A549 (cell line): ENCODE measurements at regions not wholly inside any gene's neighbourhood (a gene's known extent, or its start where the extent isn't known, plus 50 kb on each side); places are given as distances from the start of the nearest gene placed in this dataset.

Experiments
- ATAC-seq, 2 experiments: fragments of 200-7000 bp in 1 of 2; fragments of >200 bp in 1 of 2; cut with Nextera tagmentation in 1 of 2; cut with Tn5 transposase in 1 of 2; 3 replicates each; pipeline versions ENCODE4 v1.8.0 to v1.9.1; 2018 to 2020; ENCODE audit warnings: mild to moderate bottlenecking in 1 of 2, moderate library complexity in 1 of 2
- CTCF ChIA-PET: fragments of 300-600 bp; sonication (Branson Sonifier 250); formaldehyde crosslinking; extraction: SDS; loops from one replicate; lab custom pipeline; 2021; ENCODE audit warnings: antibody characterized with exemption, inconsistent platforms; lab: Yijun Ruan, JAX
- POLR2A ChIA-PET: fragments of 350-600 bp; formaldehyde crosslinking; extraction: SDS; loops from one replicate; lab custom pipeline; 2021; ENCODE audit warnings: antibody characterized with exemption, inconsistent platforms; lab: Yijun Ruan, JAX
- DNase-seq, 2 experiments: peaks; one replicate each; pipeline versions ENCODE4 v3.0.0 to v3.0.0-alpha.2; 2011 to 2016; ENCODE audit warnings: low read depth in 1 of 2, low spot score in 1 of 2
- FAIRE-seq: peaks from 2 replicates; lab custom pipeline; 2011; peaks lifted over from hg19 to GRCh38; lab: Jason Lieb, UNC
- H3K27ac ChIP-seq, 2 experiments: fragments of >200 bp; sonication (Bioruptor Twin); formaldehyde crosslinking; 3 replicates each; pipeline ENCODE4 v1.5.1; 2016 to 2017
- H3K4me1 ChIP-seq: fragments of >200 bp; sonication (Bioruptor Twin); formaldehyde crosslinking; 3 replicates; pipeline ENCODE4 v1.6.1; 2016
- H3K4me2 ChIP-seq: fragments of >200 bp; sonication (Bioruptor Twin); formaldehyde crosslinking; 3 replicates; pipeline ENCODE4 v1.6.1; 2016
- H3K4me3 ChIP-seq: fragments of >200 bp; sonication (Bioruptor Twin); formaldehyde crosslinking; 3 replicates; pipeline ENCODE4 v1.5.1; 2016
- H3K9me3 ChIP-seq: fragments of >200 bp; sonication (Bioruptor Twin); formaldehyde crosslinking; 3 replicates; pipeline ENCODE4 v1.6.1; 2016
- BHLHE40 ChIP-seq: IDR thresholded peaks from 2 replicates; pipeline ENCODE4 v1.6.1; 2012; ENCODE audit warnings: low read depth, low read length, inconsistent platforms
- CBX8 ChIP-seq: fragments of 200-600 bp; sonication (generic); IDR thresholded peaks from 2 replicates; pipeline ENCODE4 v1.6.1; 2016
- CEBPB ChIP-seq, 2 experiments: fragments of >200 bp in 1 of 2; sonication (Bioruptor Twin) in 1 of 2; formaldehyde crosslinking in 1 of 2; IDR thresholded peaks; 2 replicates each; pipeline ENCODE4 v1.6.1; 2012 to 2016
- CHD4 ChIP-seq: fragments of 200-600 bp; sonication (generic); IDR thresholded peaks from 2 replicates; pipeline ENCODE4 v1.6.1; 2016; ENCODE audit warnings: antibody characterized with exemption, mild to moderate bottlenecking, borderline replicate concordance
- E2F6 ChIP-seq: IDR thresholded peaks from 2 replicates; pipeline ENCODE4 v1.6.1; 2012; ENCODE audit warnings: low read depth, borderline replicate concordance
- EHF ChIP-seq: fragments of 250-450 bp; sonication (Bioruptor Pico); IDR thresholded peaks from 2 replicates; pipeline ENCODE4 v1.5.0; 2020; ENCODE audit warnings: mild to moderate bottlenecking
- ESRRA ChIP-seq: fragments of 150-350 bp; IDR thresholded peaks from 2 replicates; pipeline ENCODE4 v1.6.1; 2014; ENCODE audit warnings: mild to moderate bottlenecking, low read length, borderline replicate concordance
- HOXA7 ChIP-seq: fragments of 250-450 bp; sonication (Bioruptor Pico); IDR thresholded peaks from 2 replicates; pipeline ENCODE4 v1.5.0; 2020; ENCODE audit warnings: mild to moderate bottlenecking, moderate library complexity
- MAFK ChIP-seq: fragments of 450-650 bp; IDR thresholded peaks from 2 replicates; pipeline ENCODE4 v1.6.1; 2014; ENCODE audit not compliant: partially characterized antibody
- MAX ChIP-seq: IDR thresholded peaks from 2 replicates; pipeline ENCODE4 v1.6.1; 2012
- MAZ ChIP-seq: fragments of 150-350 bp; IDR thresholded peaks from 2 replicates; pipeline ENCODE4 v1.6.1; 2014; ENCODE audit warnings: antibody characterized with exemption, low read depth, low read length, borderline replicate concordance
- MYC ChIP-seq: IDR thresholded peaks from 2 replicates; pipeline ENCODE4 v1.6.1; 2012; ENCODE audit warnings: mild to moderate bottlenecking, inconsistent platforms, low read length, improper control_type of control experiment, borderline replicate concordance
- NPAS2 ChIP-seq: fragments of 250-450 bp; sonication (Bioruptor Pico); IDR thresholded peaks from 2 replicates; pipeline ENCODE4 v1.8.0; 2022; ENCODE audit warnings: mild to moderate bottlenecking, moderate library complexity, borderline replicate concordance
- RCOR1 ChIP-seq: fragments of 150-350 bp; IDR thresholded peaks from 2 replicates; pipeline ENCODE4 v1.6.1; 2014; ENCODE audit warnings: antibody characterized with exemption, low read length, low read depth
- RNF2 ChIP-seq: fragments of 200-600 bp; sonication (generic); IDR thresholded peaks from 2 replicates; pipeline ENCODE4 v1.6.1; 2016; ENCODE audit warnings: low read depth, mild to moderate bottlenecking, antibody characterized with exemption, moderate library complexity, borderline replicate concordance
- TP53 ChIP-seq: fragments of 250-450 bp; sonication (Bioruptor Pico); IDR thresholded peaks from 2 replicates; pipeline ENCODE4 v1.5.0; 2021; ENCODE audit warnings: mild to moderate bottlenecking, moderate library complexity
- ZFP36 ChIP-seq: fragments of 450-650 bp; IDR thresholded peaks from 2 replicates; pipeline ENCODE4 v1.6.1; 2014; ENCODE audit warnings: borderline replicate concordance; ENCODE audit not compliant: partially characterized antibody
- WGBS: methylation state at CpG from one replicate; pipeline ENCODE4 v1.1.6; 2017; ENCODE audit errors: missing lambda C conversion rate; 5-methylcytosine and 5-hydroxymethylcytosine counted together
- TF ChIP-seq, protein P1 (sequence below): IDR thresholded peaks from 2 replicates; pipeline ENCODE4 v1.6.1; 2012
- TF ChIP-seq, protein P2 (sequence below): fragments of 250-450 bp; sonication (Bioruptor Pico); IDR thresholded peaks from 2 replicates; pipeline ENCODE4 v1.5.0; 2020; ENCODE audit warnings: low read depth, mild to moderate bottlenecking, moderate library complexity

DNA sequence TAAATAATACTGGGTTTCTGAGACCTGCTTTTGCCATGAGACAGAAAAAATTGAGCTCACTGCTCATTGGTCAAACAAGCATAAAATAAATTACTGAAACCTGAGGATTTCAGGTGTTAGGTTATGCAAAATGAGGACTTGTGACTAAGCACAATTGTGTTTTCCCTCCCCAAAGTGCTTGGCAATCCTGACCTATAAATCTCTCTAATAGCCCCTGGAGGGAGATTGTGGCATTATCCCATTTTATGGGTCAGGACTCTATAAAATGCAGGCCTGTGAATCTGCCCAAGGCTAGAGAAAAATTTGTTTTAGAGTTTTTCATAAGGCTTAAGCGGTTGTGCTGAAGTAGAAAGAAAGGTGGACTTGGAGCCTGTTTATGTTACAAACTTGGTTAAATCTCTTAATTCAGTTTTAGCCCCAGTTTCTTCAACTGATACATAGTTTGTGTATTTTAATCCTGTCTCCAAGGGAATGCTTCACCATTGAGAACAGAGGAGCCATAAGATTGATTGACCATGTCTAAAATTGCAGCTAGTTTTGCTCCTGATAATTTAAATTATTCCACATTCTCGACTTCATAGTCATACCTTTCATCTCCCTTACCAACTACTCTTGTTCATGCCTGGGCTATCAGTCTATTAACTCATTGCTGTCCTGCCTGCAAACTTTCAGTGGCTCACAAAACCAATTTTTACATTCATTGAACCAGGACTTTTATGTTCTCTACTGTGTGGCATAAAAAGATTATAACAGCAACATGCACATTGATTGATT, 63.6 kb upstream of the LRRC4C start:
- Histone ChIP-seq H3K4me2 (no peak overlapping the region), H3K9me3 (no peaks in the 10 kb centered on the region), H3K4me1 (no peaks in the 10 kb centered on the region), H3K4me3 (no peak overlapping the region), H3K27ac (no peak overlapping the region)
- ChIA-PET CTCF (no interaction called here), POLR2A (no interaction called here)
- DNase-seq (no peak), ATAC-seq (no peak), FAIRE-seq (no peak)
- WGBS = 3% methylated on average over 2 of the region's 2 CpGs
- no peak for TF ChIP-seq RNF2
- TF ChIP-seq NPAS2 (CRISPR knock-in tag) = no peak
- no peak for TF ChIP-seq MAX
- TF ChIP-seq CEBPB (IDR thresholded peaks at IDR 0.05) = no peak
- TF ChIP-seq HOXA7 (CRISPR knock-in tag) = no peak
- no peak for TF ChIP-seq TP53 (CRISPR knock-in tag)
- TF ChIP-seq EHF (CRISPR knock-in tag) = no peak
- TF ChIP-seq E2F6 = no peak
- no peak for TF ChIP-seq CBX8
- TF ChIP-seq MAZ = no peak
- TF ChIP-seq ZFP36 = no peak
- no peak for TF ChIP-seq CHD4
- no peak for TF ChIP-seq ESRRA
- no peak for TF ChIP-seq BHLHE40
- TF ChIP-seq, protein P1, sequence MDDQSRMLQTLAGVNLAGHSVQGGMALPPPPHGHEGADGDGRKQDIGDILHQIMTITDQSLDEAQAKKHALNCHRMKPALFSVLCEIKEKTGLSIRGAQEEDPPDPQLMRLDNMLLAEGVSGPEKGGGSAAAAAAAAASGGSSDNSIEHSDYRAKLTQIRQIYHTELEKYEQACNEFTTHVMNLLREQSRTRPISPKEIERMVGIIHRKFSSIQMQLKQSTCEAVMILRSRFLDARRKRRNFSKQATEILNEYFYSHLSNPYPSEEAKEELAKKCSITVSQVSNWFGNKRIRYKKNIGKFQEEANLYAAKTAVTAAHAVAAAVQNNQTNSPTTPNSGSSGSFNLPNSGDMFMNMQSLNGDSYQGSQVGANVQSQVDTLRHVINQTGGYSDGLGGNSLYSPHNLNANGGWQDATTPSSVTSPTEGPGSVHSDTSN = no peak
- no peak for TF ChIP-seq MAFK

- no peak overlapping the region for H3K4me2 ChIP-seq
- TF ChIP-seq MAFK (peak; percentile 82), RCOR1 (no peak), CHD4 (no peak)
- TF ChIP-seq, protein P2, sequence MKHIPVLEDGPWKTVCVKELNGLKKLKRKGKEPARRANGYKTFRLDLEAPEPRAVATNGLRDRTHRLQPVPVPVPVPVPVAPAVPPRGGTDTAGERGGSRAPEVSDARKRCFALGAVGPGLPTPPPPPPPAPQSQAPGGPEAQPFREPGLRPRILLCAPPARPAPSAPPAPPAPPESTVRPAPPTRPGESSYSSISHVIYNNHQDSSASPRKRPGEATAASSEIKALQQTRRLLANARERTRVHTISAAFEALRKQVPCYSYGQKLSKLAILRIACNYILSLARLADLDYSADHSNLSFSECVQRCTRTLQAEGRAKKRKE (CRISPR knock-in tag) = no peak
- FAIRE-seq (no peak), DNase-seq (no peak), ATAC-seq (no peak)
- ChIA-PET CTCF (no interaction called here), POLR2A (no interaction called here)
- H3K4me3 ChIP-seq = no peak overlapping the region
- H3K9me3 ChIP-seq = no peaks in the 10 kb centered on the region
- no peaks in the 10 kb centered on the region for H3K4me1 ChIP-seq
- H3K27ac ChIP-seq = no peak overlapping the region
- WGBS = 16% methylated on average over 3 of the region's 3 CpGs
Measured at GRCh38 chr11:41527530-41527929, 68.1 kb upstream of the LRRC4C start.

- 38% methylated on average over 7 of the region's 7 CpGs for WGBS
- no peak for DNase-seq
Measured at GRCh38 chr11:41532413-41532812, 73.0 kb upstream of the LRRC4C start.

More at GRCh38 chr11:41532413-41532812, 73.0 kb upstream of the LRRC4C start:
- TF ChIP-seq MYC = no peak
- ATAC-seq (no peak), FAIRE-seq (no peak)
- Histone ChIP-seq H3K4me3 (no peak overlapping the region), H3K9me3 (no peaks in the 10 kb centered on the region), H3K4me2 (no peak overlapping the region), H3K4me1 (no peaks in the 10 kb centered on the region), H3K27ac (no peak overlapping the region)
- CTCF ChIA-PET = no interaction called here
- POLR2A ChIA-PET = no interaction called here
